Astrocyte of the spinal cord (primary cell): ENCODE measurements at regions not wholly inside any gene's neighbourhood (a gene's known extent, or its start where the extent isn't known, plus 50 kb on each side); places are given as distances from the start of the nearest gene placed in this dataset.

Source experiments
- DNase-seq: peaks from one replicate; pipeline ENCODE4 v3.0.0; 2011; ENCODE audit warnings: low read depth, low spot score
- H3K4me3 ChIP-seq: 2 replicates; pipeline ENCODE4 v1.5.1; 2011; ENCODE audit warnings: low read depth, mild to moderate bottlenecking, low read length, moderate library complexity
- CTCF ChIP-seq: IDR thresholded peaks from 2 replicates; pipeline ENCODE4 v1.5.1; 2012; ENCODE audit warnings: low read depth, mild to moderate bottlenecking, low read length, inconsistent platforms
- in situ Hi-C: cut with HindIII; loops from 2 replicates; pipeline ENCODE4 v1.10.0; 2017; ENCODE audit warnings: low sequenced_read_pairs

GRCh38 chr1:81654147-81654546, 146.6 kb upstream of the ADGRL2 start:
- H3K4me3 ChIP-seq, result no peak overlapping the region
- in situ Hi-C loops, result no loop called here
- TF ChIP-seq CTCF, result no peak
- DNase-seq, result no peak

GRCh38 chr1:81650776-81651175, 150.0 kb upstream of the ADGRL2 start:
- in situ Hi-C loops, result no loop called here
- no peak overlapping the region for H3K4me3 ChIP-seq
- no peak for TF ChIP-seq CTCF
- DNase-seq, result no peak

DNA sequence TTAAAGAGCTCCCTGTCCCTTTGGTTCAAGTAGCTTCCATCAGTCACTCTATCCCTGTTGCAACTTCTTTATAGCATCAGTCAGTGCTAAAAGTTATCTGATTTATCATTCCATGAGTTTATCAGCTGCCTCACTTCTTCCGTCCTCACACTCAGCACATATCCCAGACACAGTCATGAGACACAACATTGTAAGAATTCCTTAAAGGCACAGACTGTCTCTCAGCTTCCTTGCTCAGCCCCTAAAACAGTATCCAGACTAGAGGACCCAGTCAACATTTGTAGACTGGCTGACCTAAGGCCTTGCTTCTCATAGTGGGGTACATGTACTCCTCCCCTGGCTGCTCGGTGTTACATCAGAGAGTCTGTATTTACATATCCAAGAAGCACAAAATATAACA, 164.9 kb upstream of the ADGRL2 start:
- H3K4me3 ChIP-seq, result no peak overlapping the region
- no peak for DNase-seq
- TF ChIP-seq CTCF, result no peak
- in situ Hi-C loops, result no loop called here

DNA sequence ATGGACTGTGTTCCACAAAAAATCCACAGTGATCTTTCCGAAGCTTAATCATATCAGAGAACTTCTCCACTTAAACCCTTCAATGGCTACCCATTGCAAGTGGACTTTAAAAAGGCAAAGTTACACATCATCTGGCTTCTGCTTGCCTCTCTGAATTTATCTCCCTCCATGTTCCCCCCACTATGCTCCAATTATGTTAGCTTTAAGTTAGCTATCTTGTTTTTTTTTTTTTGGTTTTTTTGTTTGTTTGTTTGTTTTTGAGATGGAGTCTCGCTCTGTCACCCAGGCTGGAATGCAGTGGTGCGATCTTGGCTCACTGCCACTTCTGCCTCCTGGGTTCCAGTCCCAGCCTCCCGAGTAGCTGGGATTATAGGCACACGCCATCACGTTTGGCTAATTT, 166.4 kb upstream of the ADGRL2 start:
- no peak overlapping the region for H3K4me3 ChIP-seq
- no peak for DNase-seq
- TF ChIP-seq CTCF, result no peak
- in situ Hi-C loops, result no loop called here

- no peak overlapping the region for H3K4me3 ChIP-seq
- no peak for DNase-seq
- no peak for TF ChIP-seq CTCF
- in situ Hi-C loops, result no loop called here
Observed at GRCh38 chr1:81619156-81619555, 181.6 kb upstream of the ADGRL2 start.

GRCh38 chr1:81618376-81618775, 182.4 kb upstream of the ADGRL2 start:
- no peak overlapping the region for H3K4me3 ChIP-seq
- TF ChIP-seq CTCF, result no peak
- no peak for DNase-seq
- in situ Hi-C loops, result no loop called here
